Heart left ventricle (tissue), 16 donors: ENCODE measurements at regions not wholly inside any gene's neighbourhood (a gene's known extent, or its start where the extent isn't known, plus 50 kb on each side); places are given as distances from the start of the nearest gene placed in this dataset.
"Not testable (repeated sequence)": the region's sequence is repeated elsewhere in the genome, so short reads cannot be mapped to it uniquely, and the experiment has no call there.

Experiments used
- ATAC-seq, 4 donors: fragments of 200-7000 bp; cut with Tn5 transposase; one replicate each; pipeline ENCODE4 v1.9.1; 2020 to 2022; ENCODE audit warnings: moderate library complexity in 4 of 4, mild to moderate bottlenecking in 3 of 4, moderate number of reproducible peaks in 1 of 4
- DNase-seq, 5 donors: peaks; one replicate each; pipeline ENCODE4 v3.0.0-alpha.2; 2020
- H3K27ac ChIP-seq, 12 donors: fragments of 200-600 bp; sonication (generic) in 4 of 12; one replicate each; pipeline versions ENCODE4 v1.5.0 to v1.8.0; 2016 to 2022; ENCODE audit warnings: mild to moderate bottlenecking in 2 of 12
- H3K27me3 ChIP-seq, 9 donors: fragments of 200-600 bp; sonication (generic) in 2 of 9; one replicate each; pipeline versions ENCODE4 v1.5.1 to v1.8.0; 2016 to 2022; ENCODE audit warnings: mild to moderate bottlenecking in 3 of 9
- H3K36me3 ChIP-seq, 9 donors: fragments of 200-600 bp; sonication (generic) in 2 of 9; one replicate each; pipeline versions ENCODE4 v1.5.0 to v1.8.0; 2018 to 2022; ENCODE audit warnings: mild to moderate bottlenecking in 2 of 9
- H3K4me1 ChIP-seq, 12 donors: fragments of 200-600 bp; sonication (generic) in 4 of 12; one replicate each; pipeline versions ENCODE4 v1.5.0 to v1.8.0; 2016 to 2022; ENCODE audit warnings: mild to moderate bottlenecking in 3 of 12
- H3K4me3 ChIP-seq, 12 donors: fragments of 200-600 bp; sonication (generic) in 4 of 12; one replicate each; pipeline versions ENCODE4 v1.5.0 to v1.8.0; 2017 to 2022; ENCODE audit warnings: mild to moderate bottlenecking in 9 of 12, moderate library complexity in 4 of 12
- H3K9me3 ChIP-seq, 12 donors: fragments of 200-600 bp; sonication (generic) in 4 of 12; one replicate each; pipeline versions ENCODE4 v1.5.0 to v1.8.0; 2016 to 2022; ENCODE audit warnings: mild to moderate bottlenecking in 1 of 12
- CTCF ChIP-seq, 12 donors: fragments of 200-600 bp; sonication (generic) in 4 of 12; IDR thresholded peaks; one replicate each; pipeline versions ENCODE4 v1.5.0 to v1.8.0; 2018 to 2022; ENCODE audit warnings: antibody characterized with exemption in 12 of 12, mild to moderate bottlenecking in 5 of 12
- POLR2A ChIP-seq, 2 donors: fragments of 450-650 bp; IDR thresholded peaks; one replicate each; pipeline ENCODE4 v1.6.1; 2017; ENCODE audit warnings: antibody characterized with exemption in 2 of 2, mild to moderate bottlenecking in 2 of 2, moderate library complexity in 2 of 2
- WGBS, 4 donors: extraction: QIAGEN DNeasy Blood & Tissue Kit in 2 of 4; methylation state at CpG; one replicate each; pipeline versions ENCODE4 v1.1.5 to v1.1.7; 2013 to 2018; 5-methylcytosine and 5-hydroxymethylcytosine counted together
- intact Hi-C, 10 donors: fragments of 100-400 bp; cut with DNase I; formaldehyde crosslinking; loops; one replicate each; pipeline versions ENCODE4 v1.11.1 to v1.14.2; 2022
- donor health status: ischemic (EF 13 %, LVEDD 7.1; RV severe dilation, severe dysfunction).
- donor health status: healthy with polysubstance abuse.
- donor health status: DM: no; HTN: yes; CAD: no.
- donor health status: DM: no; HTN: no; CAD: no.
- donor health status: ischemic (EF 25% LVEDD 6.9; RV normal size, moderate dysfunction).
- donor health status: ischemic (EF 25% LVEDD 5.7; RV mildly dilated, moderate dysfunction).
- donor health status: healthy.
- donor health status: DM: yes; HTN: yes; CAD: no.
- donor health status: ischemic (EF 35%, LVEDD 5.7; RV mildly dilated, moderate dysfunction).
- donor health status: nonischemic (EF 11% LVEDD 7.7; RV severe dilation, severe dysfunction).
- donor health status: DM: yes; HTN: yes; CAD: no.
- donor health status: PGD.
- donor health status: ischemic (EF 29% LVEDD 5.4; RV normal size, mild dysfunction).
- donor health status: nonischemic (EF 23%, LVEDD 6.1; RV moderate dilation, normal function).

- peaks cover 0 to 9% (median 0%) of the 10 kb centered on the region in 12 donors for H3K9me3 ChIP-seq
- TF ChIP-seq CTCF (IDR thresholded peaks at IDR 0.05), result no peak
- no peak for TF ChIP-seq POLR2A (IDR thresholded peaks at IDR 0.05)
- no peak overlapping the region for H3K27ac ChIP-seq
- no peaks in the 10 kb centered on the region for H3K36me3 ChIP-seq
- H3K27me3 ChIP-seq, result no peaks in the 10 kb centered on the region
- intact Hi-C loops, result no loop called here
- no peaks in the 10 kb centered on the region for H3K4me1 ChIP-seq
- DNase-seq (no peak), ATAC-seq (no peak)
- H3K4me3 ChIP-seq, result no peak overlapping the region
Observed at GRCh38 chr4:66373268-66373667, 703.0 kb upstream of the EPHA5 start.

GRCh38 chr4:66372706-66373105 is 702.4 kb upstream of the EPHA5 start:
- WGBS, 4 donors, result 71 to 80% (median 75%) methylated on average over 6 of the region's 6 CpGs
- Histone ChIP-seq H3K9me3 (peaks cover 0 to 9% (median 0%) of the 10 kb centered on the region in 12 donors), H3K36me3 (no peaks in the 10 kb centered on the region), H3K27ac (no peak overlapping the region), H3K4me3 (no peak overlapping the region), H3K27me3 (no peaks in the 10 kb centered on the region), H3K4me1 (no peaks in the 10 kb centered on the region)
- intact Hi-C loops, result no loop called here
- TF ChIP-seq POLR2A (IDR thresholded peaks at IDR 0.05) (no peak), CTCF (IDR thresholded peaks at IDR 0.05) (no peak)
- DNase-seq, result no peak
- ATAC-seq, result no peak

GRCh38 chr4:66367043-66367660 is 696.9 kb upstream of the EPHA5 start:
- TF ChIP-seq POLR2A (IDR thresholded peaks at IDR 0.05) (no peak), CTCF (IDR thresholded peaks at IDR 0.05) (no peak)
- no peaks in the 10 kb centered on the region for H3K27me3 ChIP-seq
- ATAC-seq (no peak), DNase-seq (no peak)
- H3K9me3 ChIP-seq, result peaks cover 0 to 5% (median 0%) of the 10 kb centered on the region in 12 donors
- no peaks in the 10 kb centered on the region for H3K4me1 ChIP-seq
- H3K27ac ChIP-seq, result no peak overlapping the region
- intact Hi-C loops, result no loop called here
- no peaks in the 10 kb centered on the region for H3K36me3 ChIP-seq
- WGBS, 4 donors, result 72 to 79% (median 77%) methylated on average over 10 of the region's 10 CpGs
- no peak overlapping the region for H3K4me3 ChIP-seq

GRCh38 chr4:66360395-66360794 is 690.1 kb upstream of the EPHA5 start:
- H3K27me3 ChIP-seq, H3K27ac ChIP-seq, H3K36me3 ChIP-seq, intact Hi-C loops, ATAC-seq, H3K9me3 ChIP-seq, H3K4me3 ChIP-seq, H3K4me1 ChIP-seq, DNase-seq: not testable (repeated sequence)
- WGBS, 4 donors, result 84 to 89% (median 86%) methylated on average over 6 to 8 of the region's 8 CpGs

- no peak for TF ChIP-seq POLR2A (IDR thresholded peaks at IDR 0.05)
- no peak for TF ChIP-seq CTCF (IDR thresholded peaks at IDR 0.05)
- Histone ChIP-seq H3K27me3 (no peaks in the 10 kb centered on the region), H3K4me1 (no peaks in the 10 kb centered on the region), H3K9me3 (no peaks in the 10 kb centered on the region), H3K4me3 (no peak overlapping the region), H3K36me3 (no peaks in the 10 kb centered on the region), H3K27ac (no peak overlapping the region)
- intact Hi-C loops, result no loop called here
- WGBS, 4 donors, result 52 to 65% (median 57%) methylated on average over 2 of the region's 2 CpGs
- ATAC-seq (no peak), DNase-seq (no peak)
Observed at GRCh38 chr4:66357316-66357715, 687.0 kb upstream of the EPHA5 start.
